Mammary epithelial cell (primary cell): ENCODE measurements at regions not wholly inside any gene's neighbourhood (a gene's known extent, or its start where the extent isn't known, plus 50 kb on each side); places are given as distances from the start of the nearest gene placed in this dataset.
A peak's percentile ranks its signal among the peaks of the same experiment; 100 is the strongest.

Source experiments
- EZH2 ChIP-seq: IDR thresholded peaks from 2 replicates; pipeline ENCODE4 v1.6.1; 2012; ENCODE audit warnings: low read length, inconsistent platforms, borderline replicate concordance
- TF ChIP-seq, protein P1 (sequence below), 2 donors: IDR thresholded peaks in 1 of 2; conservative IDR thresholded peaks in 1 of 2; 2 replicates each; pipeline ENCODE4 v1.5.1; 2011 to 2012; ENCODE audit warnings: inconsistent platforms in 2 of 2, low read length in 2 of 2, mild to moderate bottlenecking in 2 of 2, control low read depth in 1 of 2, low read depth in 1 of 2; ENCODE audit not compliant: insufficient read depth in 1 of 2; ENCODE audit errors: extremely low read depth in 1 of 2

GRCh38 chr20:22802296-22802695, 217.9 kb upstream of the FOXA2 start:
- no peak for TF ChIP-seq EZH2
- TF ChIP-seq, protein P1, sequence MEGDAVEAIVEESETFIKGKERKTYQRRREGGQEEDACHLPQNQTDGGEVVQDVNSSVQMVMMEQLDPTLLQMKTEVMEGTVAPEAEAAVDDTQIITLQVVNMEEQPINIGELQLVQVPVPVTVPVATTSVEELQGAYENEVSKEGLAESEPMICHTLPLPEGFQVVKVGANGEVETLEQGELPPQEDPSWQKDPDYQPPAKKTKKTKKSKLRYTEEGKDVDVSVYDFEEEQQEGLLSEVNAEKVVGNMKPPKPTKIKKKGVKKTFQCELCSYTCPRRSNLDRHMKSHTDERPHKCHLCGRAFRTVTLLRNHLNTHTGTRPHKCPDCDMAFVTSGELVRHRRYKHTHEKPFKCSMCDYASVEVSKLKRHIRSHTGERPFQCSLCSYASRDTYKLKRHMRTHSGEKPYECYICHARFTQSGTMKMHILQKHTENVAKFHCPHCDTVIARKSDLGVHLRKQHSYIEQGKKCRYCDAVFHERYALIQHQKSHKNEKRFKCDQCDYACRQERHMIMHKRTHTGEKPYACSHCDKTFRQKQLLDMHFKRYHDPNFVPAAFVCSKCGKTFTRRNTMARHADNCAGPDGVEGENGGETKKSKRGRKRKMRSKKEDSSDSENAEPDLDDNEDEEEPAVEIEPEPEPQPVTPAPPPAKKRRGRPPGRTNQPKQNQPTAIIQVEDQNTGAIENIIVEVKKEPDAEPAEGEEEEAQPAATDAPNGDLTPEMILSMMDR (conservative IDR thresholded peaks at IDR 0.05 in 1 of 2, IDR thresholded peaks at IDR 0.05 in 1 of 2; ENCODE audit: extremely low read depth in 1 of 2, insufficient read depth in 1 of 2, low read depth in 1 of 2, low read length in 2 of 2): peak in 1 of 2 donors; percentile 16
